Neural progenitor cell (in vitro differentiated cells): ENCODE measurements at regions not wholly inside any gene's neighbourhood (a gene's known extent, or its start where the extent isn't known, plus 50 kb on each side); places are given as distances from the start of the nearest gene placed in this dataset.

Experiments used
- DNase-seq: peaks from one replicate; pipeline ENCODE4 v3.0.0-alpha.2; 2016; ENCODE audit warnings: low spot score
- H2AFZ ChIP-seq: fragments of 200-600 bp; sonication (generic); replicated peaks from 2 replicates; pipeline ENCODE4 v1.6.1; 2016; ENCODE audit warnings: antibody characterized with exemption
- H3F3A ChIP-seq: fragments of 200-600 bp; sonication (generic); 2 replicates; pipeline ENCODE4 v1.6.1; 2016; ENCODE audit warnings: antibody characterized with exemption, low read depth
- H3K27ac ChIP-seq: fragments of 200-600 bp; sonication (generic); 2 replicates; pipeline ENCODE4 v1.5.1; 2016; ENCODE audit warnings: mild to moderate bottlenecking
- H3K27me3 ChIP-seq: fragments of 200-600 bp; sonication (generic); 2 replicates; pipeline ENCODE4 v1.6.1; 2016; ENCODE audit warnings: mild to moderate bottlenecking, moderate library complexity
- H3K36me3 ChIP-seq: fragments of 200-600 bp; sonication (generic); 2 replicates; pipeline ENCODE4 v1.5.1; 2016
- H3K4me1 ChIP-seq: fragments of 200-600 bp; sonication (generic); 2 replicates; pipeline ENCODE4 v1.6.1; 2016; ENCODE audit warnings: mixed run types
- H3K4me2 ChIP-seq: fragments of 200-600 bp; sonication (generic); 2 replicates; pipeline ENCODE4 v1.6.1; 2016
- H3K4me3 ChIP-seq: fragments of 200-600 bp; sonication (generic); 2 replicates; pipeline ENCODE4 v1.5.1; 2016
- H3K79me2 ChIP-seq: fragments of 200-600 bp; sonication (generic); 2 replicates; pipeline ENCODE4 v1.6.1; 2016; ENCODE audit warnings: low read depth
- H3K9ac ChIP-seq: fragments of 200-600 bp; sonication (generic); 2 replicates; pipeline ENCODE4 v1.6.1; 2016
- H3K9me3 ChIP-seq: fragments of 200-600 bp; sonication (generic); 2 replicates; pipeline ENCODE4 v1.5.1; 2016; ENCODE audit warnings: low read depth
- H4K20me1 ChIP-seq: fragments of 200-600 bp; sonication (generic); 2 replicates; pipeline ENCODE4 v1.6.1; 2016; ENCODE audit warnings: low read depth
- H3K27ac Mint-ChIP-seq: 3 replicates; pipeline ENCODE4 v1.8.0; 2021; ENCODE audit warnings: mixed read lengths
- H3K27me3 Mint-ChIP-seq: 2 replicates; pipeline ENCODE4 v1.8.0; 2022; ENCODE audit warnings: low read depth, mild to moderate bottlenecking, inconsistent platforms, moderate library complexity, mixed read lengths; ENCODE audit not compliant: insufficient read depth
- H3K36me3 Mint-ChIP-seq: 3 replicates; pipeline ENCODE4 v1.8.0; 2021; ENCODE audit warnings: mixed read lengths
- H3K4me1 Mint-ChIP-seq: 3 replicates; pipeline ENCODE4 v1.8.0; 2021; ENCODE audit warnings: mixed read lengths
- H3K4me3 Mint-ChIP-seq: 3 replicates; pipeline ENCODE4 v1.8.0; 2021; ENCODE audit warnings: mild to moderate bottlenecking, moderate library complexity, mixed read lengths
- H3K9me3 Mint-ChIP-seq: 3 replicates; pipeline ENCODE4 v1.8.0; 2020; ENCODE audit warnings: mixed read lengths
- CTCF ChIP-seq: fragments of 200-600 bp; sonication (generic); IDR thresholded peaks from 2 replicates; pipeline ENCODE4 v1.5.1; 2017; ENCODE audit warnings: antibody characterized with exemption, mild to moderate bottlenecking
- EZH2 ChIP-seq: fragments of 200-600 bp; sonication (generic); IDR thresholded peaks from 2 replicates; pipeline ENCODE4 v1.6.1; 2017; ENCODE audit warnings: antibody characterized with exemption, mild to moderate bottlenecking, moderate library complexity
- EZH2phosphoT487 ChIP-seq: fragments of 200-600 bp; sonication (generic); IDR thresholded peaks from 2 replicates; pipeline ENCODE4 v1.6.1; 2017; ENCODE audit warnings: antibody characterized with exemption

- H3K27me3 ChIP-seq, result no peaks in the 10 kb centered on the region
- Mint-ChIP-seq H3K36me3 (no peaks in the 10 kb centered on the region), H3K4me1 (no peaks in the 10 kb centered on the region), H3K27me3 (peaks cover 2% of the 10 kb centered on the region), H3K27ac (no peak overlapping the region), H3K4me3 (no peak overlapping the region), H3K9me3 (peaks cover 6% of the 10 kb centered on the region)
- H3K79me2 ChIP-seq, result no peaks in the 10 kb centered on the region
- no peak overlapping the region for H3K4me3 ChIP-seq
- no peaks in the 10 kb centered on the region for H3F3A ChIP-seq
- H3K36me3 ChIP-seq, result peaks cover 3% of the 10 kb centered on the region
- no peak overlapping the region for H2AFZ ChIP-seq
- peaks cover 16% of the 10 kb centered on the region for H3K9me3 ChIP-seq
- H3K4me2 ChIP-seq, result no peak overlapping the region
- H3K27ac ChIP-seq, result no peak overlapping the region
- no peaks in the 10 kb centered on the region for H4K20me1 ChIP-seq
- no peak for DNase-seq
- no peak for TF ChIP-seq EZH2phosphoT487
- no peak for TF ChIP-seq CTCF
- H3K4me1 ChIP-seq, result no peaks in the 10 kb centered on the region
- H3K9ac ChIP-seq, result no peak overlapping the region
These were observed 675.1 kb downstream of the UQCRFS1 start for GRCh38 chr19:28537896-28538295.

DNA sequence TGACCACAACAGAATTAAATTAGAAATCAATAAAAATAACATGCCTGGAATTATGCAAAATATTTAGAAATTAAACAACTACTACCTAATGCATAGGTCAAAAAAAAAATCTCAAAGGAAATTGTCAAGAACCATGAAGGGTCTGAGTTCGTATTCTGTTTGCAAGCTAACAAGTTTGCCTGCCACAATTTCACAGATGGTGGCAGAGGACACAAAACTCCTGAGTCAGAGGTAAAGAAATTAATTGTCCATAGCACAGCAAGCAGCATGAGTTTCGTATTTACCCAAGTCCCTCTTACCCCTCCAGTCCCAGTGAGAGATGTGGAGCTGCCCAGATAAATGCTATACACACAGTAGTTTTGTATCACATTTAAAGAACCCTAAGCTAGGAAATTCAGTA, 675.9 kb downstream of the UQCRFS1 start:
- no peaks in the 10 kb centered on the region for H3K27me3 ChIP-seq
- Mint-ChIP-seq H3K27ac (no peak overlapping the region), H3K36me3 (no peaks in the 10 kb centered on the region), H3K9me3 (peaks cover 6% of the 10 kb centered on the region), H3K27me3 (peaks cover 2% of the 10 kb centered on the region), H3K4me3 (no peak overlapping the region), H3K4me1 (no peaks in the 10 kb centered on the region)
- no peaks in the 10 kb centered on the region for H3K4me1 ChIP-seq
- no peak overlapping the region for H3K4me2 ChIP-seq
- H3K4me3 ChIP-seq, result no peak overlapping the region
- H4K20me1 ChIP-seq, result no peaks in the 10 kb centered on the region
- no peaks in the 10 kb centered on the region for H3K79me2 ChIP-seq
- peaks cover 16% of the 10 kb centered on the region for H3K9me3 ChIP-seq
- TF ChIP-seq EZH2phosphoT487 (no peak), CTCF (no peak)
- H3F3A ChIP-seq, result no peaks in the 10 kb centered on the region
- H2AFZ ChIP-seq, result no peak overlapping the region
- no peak for DNase-seq
- no peak overlapping the region for H3K27ac ChIP-seq
- peaks cover 3% of the 10 kb centered on the region for H3K36me3 ChIP-seq
- no peak overlapping the region for H3K9ac ChIP-seq

- DNase-seq, result no peak
- Histone ChIP-seq H3K79me2 (no peaks in the 10 kb centered on the region), H3K36me3 (peaks cover 3% of the 10 kb centered on the region), H3K27me3 (no peaks in the 10 kb centered on the region), H3K4me1 (no peaks in the 10 kb centered on the region), H3K4me2 (no peak overlapping the region), H3K27ac (no peak overlapping the region), H3F3A (no peaks in the 10 kb centered on the region), H3K9me3 (peaks cover 16% of the 10 kb centered on the region), H3K4me3 (no peak overlapping the region), H4K20me1 (no peaks in the 10 kb centered on the region), H3K9ac (no peak overlapping the region), H2AFZ (no peak overlapping the region)
- TF ChIP-seq CTCF (no peak), EZH2 (no peak)
- H3K9me3 Mint-ChIP-seq, result peaks cover 6% of the 10 kb centered on the region
- H3K36me3 Mint-ChIP-seq, result no peaks in the 10 kb centered on the region
- no peaks in the 10 kb centered on the region for H3K27me3 Mint-ChIP-seq
- no peak overlapping the region for H3K4me3 Mint-ChIP-seq
- H3K4me1 Mint-ChIP-seq, result no peaks in the 10 kb centered on the region
- no peak overlapping the region for H3K27ac Mint-ChIP-seq
These were observed 677.6 kb downstream of the UQCRFS1 start for GRCh38 chr19:28535352-28535775.
